NCI-H2107 treated with DMSO at 0.1 percent for 48 hours (cell line): ENCODE measurements at regions not wholly inside any gene's neighbourhood (a gene's known extent, or its start where the extent isn't known, plus 50 kb on each side); places are given as distances from the start of the nearest gene placed in this dataset.
A peak's percentile ranks its signal among the peaks of the same experiment; 100 is the strongest.
"Not testable (repeated sequence)": the region's sequence is repeated elsewhere in the genome, so short reads cannot be mapped to it uniquely, and the experiment has no call there.

Experiments
- DNase-seq: peaks from one replicate; lab custom pipeline; 2025; ENCODE audit not compliant: unreplicated experiment; lab: John Stamatoyannopoulos, UW

DNA sequence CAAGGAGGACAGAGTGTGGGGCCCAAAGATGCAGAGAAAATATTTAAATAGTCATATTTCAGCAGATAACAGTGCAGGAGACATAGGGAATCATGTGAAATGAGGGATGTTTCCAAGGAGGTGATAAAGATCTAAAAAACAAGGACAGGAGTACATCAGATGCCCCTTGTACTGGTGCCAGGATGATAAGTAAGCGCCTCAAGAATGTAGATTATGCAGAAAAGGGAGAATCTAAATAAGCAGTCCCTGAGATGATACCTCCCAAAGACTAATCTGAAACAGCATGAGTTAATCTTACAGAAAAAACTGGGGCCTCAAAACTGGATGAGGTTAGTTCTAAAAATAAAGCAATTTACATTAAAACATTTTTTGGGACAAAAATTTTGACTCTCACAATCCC lies 136.1 kb upstream of the WDFY3 start:
- DNase-seq, result no peak

- DNase-seq, result no peak
Observed at GRCh38 chr4:85106166-85106565, 139.7 kb upstream of the WDFY3 start.

- no peak for DNase-seq
Observed at GRCh38 chr4:85106805-85107336, 140.4 kb upstream of the WDFY3 start.

GRCh38 chr4:85107553-85107952 lies 141.1 kb upstream of the WDFY3 start:
- DNase-seq, result no peak

- no peak for DNase-seq
Observed at GRCh38 chr4:85113706-85114105, 147.2 kb upstream of the WDFY3 start.

- no peak for DNase-seq
Observed at GRCh38 chr4:85114526-85114925, 148.0 kb upstream of the WDFY3 start.

DNA sequence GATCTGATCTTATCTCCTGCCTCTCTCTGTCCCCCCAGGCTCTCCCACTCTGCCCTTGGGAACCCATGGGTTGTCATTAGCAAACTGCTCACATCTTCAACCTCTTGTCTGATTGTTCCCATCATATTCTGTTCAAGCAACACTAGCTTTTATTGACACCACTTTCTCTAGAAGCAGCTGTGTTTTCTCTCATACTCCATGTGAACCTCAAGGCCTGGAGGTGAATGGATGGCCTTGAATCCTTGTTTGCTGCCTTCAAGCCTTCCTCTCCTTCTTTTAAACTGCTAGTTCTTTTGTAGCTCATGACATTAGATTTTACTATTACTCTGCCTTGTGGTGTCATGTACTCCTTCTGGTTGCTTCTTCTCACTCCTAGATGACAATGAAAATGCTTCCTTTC lies 149.5 kb upstream of the WDFY3 start:
- no peak for DNase-seq

DNA sequence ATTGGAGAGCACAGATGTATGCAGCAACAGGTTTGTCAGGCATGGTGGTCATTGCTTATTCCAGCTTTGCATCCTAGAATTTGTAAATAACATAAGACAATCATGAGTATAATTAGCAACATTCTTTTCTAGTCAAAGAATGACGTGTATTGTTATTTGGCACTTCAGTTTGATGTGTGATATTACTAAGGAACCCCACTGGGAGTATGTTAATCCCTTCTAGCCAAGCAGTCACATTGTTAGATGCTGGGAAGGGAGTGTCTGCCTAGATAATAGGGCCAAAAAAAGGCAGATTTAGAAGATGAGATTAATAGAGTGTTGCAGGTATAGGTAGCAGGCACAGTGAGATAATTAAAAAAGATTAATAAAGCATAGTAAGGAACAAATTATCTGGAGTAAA lies 159.2 kb upstream of the WDFY3 start:
- no peak for DNase-seq

- no peak for DNase-seq
Observed at GRCh38 chr4:85126991-85127591, 160.6 kb upstream of the WDFY3 start.

GRCh38 chr4:85127653-85128052 lies 161.2 kb upstream of the WDFY3 start:
- DNase-seq, result no peak

- no peak for DNase-seq
Observed at GRCh38 chr4:85128246-85129204, 162.0 kb upstream of the WDFY3 start.

GRCh38 chr4:85129354-85130125 lies 163.1 kb upstream of the WDFY3 start:
- DNase-seq, result not testable (repeated sequence)

GRCh38 chr4:85132117-85132516 lies 165.6 kb upstream of the WDFY3 start:
- DNase-seq, result no peak

DNA sequence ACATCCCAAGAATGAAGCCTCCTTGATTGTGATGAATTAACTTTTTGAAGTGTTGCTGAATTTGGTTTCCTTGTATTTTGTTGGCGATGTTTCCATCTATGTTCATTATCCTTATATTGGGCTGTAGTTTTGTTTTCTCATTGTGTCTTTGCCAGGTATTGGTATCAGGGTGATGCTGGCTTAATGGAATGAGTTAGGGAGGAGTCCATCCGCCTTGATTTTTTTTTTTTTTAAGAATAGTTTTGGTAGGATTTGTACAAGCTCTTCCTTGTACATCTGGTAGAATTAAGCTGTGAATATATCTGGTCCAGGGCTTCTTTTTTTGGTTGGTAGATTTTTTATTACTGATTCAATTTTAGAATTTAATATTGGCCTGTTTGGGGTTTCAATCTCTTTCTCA lies 166.1 kb upstream of the WDFY3 start:
- no peak for DNase-seq

- DNase-seq, result not testable (repeated sequence)
Observed at GRCh38 chr4:85139749-85140148, 173.3 kb upstream of the WDFY3 start.

DNA sequence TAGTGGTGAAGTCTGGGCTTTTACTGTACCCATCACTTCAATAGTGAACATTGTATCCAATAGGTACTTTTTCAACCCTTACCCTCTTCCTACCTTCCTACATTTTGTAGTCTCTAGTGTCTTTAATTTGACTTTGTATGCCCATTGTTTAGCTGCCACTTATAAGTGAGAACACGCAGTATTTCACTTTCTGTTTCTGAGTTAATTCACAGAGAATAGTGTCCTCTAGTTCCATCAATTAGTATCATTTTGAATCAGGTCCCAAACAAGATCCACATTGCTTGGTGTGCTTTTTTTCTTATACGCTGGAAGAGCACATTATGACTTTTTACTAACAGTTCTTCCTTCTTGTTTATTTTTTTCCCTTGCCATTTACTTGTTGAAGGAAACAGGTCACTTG lies 176.0 kb upstream of the WDFY3 start:
- no peak for DNase-seq

GRCh38 chr4:85147481-85148076 lies 181.1 kb upstream of the WDFY3 start:
- DNase-seq, result peak; percentile 71

- DNase-seq, result no peak
Observed at GRCh38 chr4:85149676-85150075, 183.2 kb upstream of the WDFY3 start.

GRCh38 chr4:85151371-85151770 lies 184.9 kb upstream of the WDFY3 start:
- DNase-seq, result no peak

- DNase-seq, result no peak
Observed at GRCh38 chr4:85151786-85152185, 185.3 kb upstream of the WDFY3 start.

DNA sequence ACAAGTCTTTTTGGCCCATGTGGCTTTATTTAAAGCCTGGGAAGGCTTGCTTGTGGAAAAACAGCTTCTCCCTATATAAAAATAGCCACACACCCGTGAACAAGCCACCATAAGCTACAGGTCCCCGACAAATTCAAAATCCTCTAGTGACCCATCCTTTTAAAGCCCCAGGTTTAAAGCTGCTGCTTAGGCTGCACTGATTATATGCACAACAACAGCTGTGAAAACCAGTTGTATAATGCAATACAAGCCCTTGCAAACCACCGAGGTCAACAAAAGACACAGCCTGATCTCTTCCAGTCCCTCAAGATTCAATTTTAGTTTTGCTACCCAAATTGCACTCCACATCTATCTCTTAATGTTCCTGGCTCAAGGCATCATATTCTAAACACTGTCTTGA lies 186.0 kb upstream of the WDFY3 start:
- no peak for DNase-seq
